Naive thymus-derived CD4-positive, alpha-beta T cell (primary cell): ENCODE measurements at regions not wholly inside any gene's neighbourhood (a gene's known extent, or its start where the extent isn't known, plus 50 kb on each side); places are given as distances from the start of the nearest gene placed in this dataset.

Source experiments
- ATAC-seq: fragments of 150-1000 bp; cut with Tn5 transposase; 2 replicates; pipeline ENCODE4 v1.10.0; 2021; ENCODE audit warnings: mild to moderate bottlenecking, moderate library complexity
- CTCF ChIA-PET: fragments of 350-600 bp; sonication (Branson Sonifier 250); formaldehyde crosslinking; loops from one replicate; lab custom pipeline; 2021; ENCODE audit warnings: antibody characterized with exemption; lab: Charles Lee
- POLR2A ChIA-PET: fragments of 350-600 bp; sonication (Branson Sonifier 250); formaldehyde crosslinking; loops from one replicate; lab custom pipeline; 2021; ENCODE audit warnings: antibody characterized with exemption, inconsistent platforms; lab: Charles Lee
- DNase-seq, 9 donors: peaks; one replicate each; pipeline versions ENCODE4 v3.0.0 to v3.0.0-alpha.2; 2020 to 2022; ENCODE audit warnings: mixed read lengths in 1 of 9
- H3K27ac ChIP-seq: one replicate; pipeline ENCODE4 v1.7.0; 2013; ENCODE audit warnings: mild to moderate bottlenecking, low read depth, low read length, moderate library complexity
- H3K27me3 ChIP-seq, 2 donors: one replicate each; pipeline ENCODE4 v1.7.0; 2013; ENCODE audit warnings: low read length in 2 of 2, mild to moderate bottlenecking in 2 of 2, moderate library complexity in 2 of 2; ENCODE audit not compliant: control insufficient read depth in 2 of 2, insufficient read depth in 2 of 2
- H3K36me3 ChIP-seq, 3 experiments: 1 replicate in 2 of 3; 2 replicates in 1 of 3; pipeline ENCODE4 v1.7.0; 2013; ENCODE audit warnings: low read length in 3 of 3, mild to moderate bottlenecking in 3 of 3, moderate library complexity in 1 of 3; ENCODE audit not compliant: insufficient read depth in 3 of 3, control insufficient read depth in 2 of 3
- H3K4me1 ChIP-seq, 2 donors: one replicate each; pipeline ENCODE4 v1.7.0; 2013; ENCODE audit warnings: low read length in 2 of 2, mild to moderate bottlenecking in 2 of 2, moderate library complexity in 1 of 2; ENCODE audit not compliant: control insufficient read depth in 2 of 2, insufficient read depth in 2 of 2
- H3K4me3 ChIP-seq: 2 replicates; pipeline ENCODE4 v1.7.0; 2013; ENCODE audit warnings: mild to moderate bottlenecking, low read length
- H3K9me3 ChIP-seq, 3 experiments: 1 replicate in 2 of 3; 2 replicates in 1 of 3; pipeline ENCODE4 v1.7.0; 2013; ENCODE audit warnings: low read length in 3 of 3; ENCODE audit not compliant: control insufficient read depth in 2 of 3
- H3K27ac Mint-ChIP-seq, 9 donors: one replicate each; pipeline ENCODE4 v1.8.0; 2020 to 2022; ENCODE audit warnings: mixed read lengths in 9 of 9, mild to moderate bottlenecking in 8 of 9, moderate library complexity in 5 of 9, inconsistent platforms in 2 of 9
- H3K27me3 Mint-ChIP-seq, 5 donors: one replicate each; pipeline ENCODE4 v1.8.0; 2021 to 2022; ENCODE audit warnings: mixed read lengths in 5 of 5, mild to moderate bottlenecking in 1 of 5
- H3K36me3 Mint-ChIP-seq, 5 donors: one replicate each; pipeline ENCODE4 v1.8.0; 2020 to 2022; ENCODE audit warnings: mixed read lengths in 5 of 5, mild to moderate bottlenecking in 3 of 5, inconsistent platforms in 1 of 5
- H3K4me1 Mint-ChIP-seq, 7 donors: one replicate each; pipeline ENCODE4 v1.8.0; 2020 to 2022; ENCODE audit warnings: mixed read lengths in 7 of 7, mild to moderate bottlenecking in 3 of 7, inconsistent platforms in 1 of 7
- H3K4me3 Mint-ChIP-seq, 10 donors: one replicate each; pipeline ENCODE4 v1.8.0; 2020 to 2022; ENCODE audit warnings: mild to moderate bottlenecking in 10 of 10, mixed read lengths in 10 of 10, moderate library complexity in 6 of 10, inconsistent platforms in 2 of 10
- H3K9me3 Mint-ChIP-seq, 11 donors: one replicate each; pipeline ENCODE4 v1.8.0; 2020 to 2022; ENCODE audit warnings: mixed read lengths in 11 of 11, mild to moderate bottlenecking in 4 of 11, inconsistent platforms in 1 of 11, moderate library complexity in 1 of 11
- intact Hi-C, 2 donors: fragments of 100-400 bp; cut with micrococcal nuclease; formaldehyde crosslinking; loops; one replicate each; pipeline ENCODE4 v1.15.1; 2023

DNA sequence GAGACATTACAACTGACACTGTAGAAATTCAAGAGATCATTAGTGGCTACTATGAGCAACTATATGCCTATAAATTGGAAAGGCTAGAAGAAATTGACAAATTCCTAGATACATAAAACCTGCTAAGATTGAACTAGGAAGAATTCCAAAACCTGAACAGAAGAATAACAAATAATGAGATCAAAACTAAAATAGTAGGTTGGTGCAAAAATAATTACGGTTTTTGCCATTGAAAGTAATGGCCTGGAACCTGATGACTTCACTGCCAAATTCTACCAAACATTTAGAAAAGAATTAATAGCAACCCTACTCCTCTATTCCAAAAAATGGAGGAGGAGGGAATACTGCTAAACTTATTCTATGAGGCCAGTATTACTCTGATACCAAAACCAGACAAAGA lies 824.9 kb downstream of the KLHL13 start:
- Histone ChIP-seq H3K27ac (no peak overlapping the region), H3K9me3 (no peaks in the 10 kb centered on the region), H3K27me3 (no peaks in the 10 kb centered on the region), H3K36me3 (no peaks in the 10 kb centered on the region), H3K4me1 (no peaks in the 10 kb centered on the region), H3K4me3 (no peak overlapping the region)
- intact Hi-C loops, result no loop called here
- H3K27ac Mint-ChIP-seq, result no peak overlapping the region
- no peaks in the 10 kb centered on the region for H3K36me3 Mint-ChIP-seq
- H3K9me3 Mint-ChIP-seq, result peaks cover 0 to 11% (median 0%) of the 10 kb centered on the region in 11 donors
- no peak overlapping the region for H3K4me3 Mint-ChIP-seq
- no peak for ATAC-seq
- no peaks in the 10 kb centered on the region for H3K4me1 Mint-ChIP-seq
- ChIA-PET CTCF (no interaction called here), POLR2A (no interaction called here)
- no peaks in the 10 kb centered on the region for H3K27me3 Mint-ChIP-seq
- no peak for DNase-seq

DNA sequence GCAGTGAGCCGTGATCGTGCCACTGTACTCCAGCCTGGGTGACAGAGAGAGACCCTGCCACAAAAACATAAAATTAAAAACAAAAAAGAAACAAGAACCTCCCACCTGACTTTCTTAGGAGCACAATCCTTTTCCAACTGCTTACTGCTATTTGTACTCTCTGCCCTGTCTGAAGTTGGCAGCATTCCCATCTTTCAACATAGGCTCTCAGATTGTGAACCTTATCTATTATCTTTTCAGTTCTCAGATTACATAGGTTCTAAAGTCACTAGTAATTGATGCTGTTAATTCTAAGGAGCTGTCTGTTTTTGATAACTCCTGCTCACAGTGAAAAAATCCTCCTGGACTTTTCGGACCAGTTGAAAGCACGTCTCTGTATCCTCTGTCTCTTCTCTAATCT lies 812.2 kb upstream of the CT83 start:
- no peaks in the 10 kb centered on the region for H3K9me3 ChIP-seq
- no peaks in the 10 kb centered on the region for H3K4me1 ChIP-seq
- Mint-ChIP-seq H3K36me3 (no peaks in the 10 kb centered on the region), H3K27ac (no peak overlapping the region), H3K4me3 (no peak overlapping the region), H3K9me3 (peaks cover 0 to 5% (median 0%) of the 10 kb centered on the region in 11 donors), H3K4me1 (no peaks in the 10 kb centered on the region), H3K27me3 (no peaks in the 10 kb centered on the region)
- DNase-seq, result no peak
- H3K36me3 ChIP-seq, result no peaks in the 10 kb centered on the region
- ChIA-PET POLR2A (no interaction called here), CTCF (no interaction called here)
- no peak overlapping the region for H3K4me3 ChIP-seq
- intact Hi-C loops, result no loop called here
- ATAC-seq, result no peak
- no peak overlapping the region for H3K27ac ChIP-seq
- H3K27me3 ChIP-seq, result no peaks in the 10 kb centered on the region
